HG02973 (cell line): ENCODE measurements at regions not wholly inside any gene's neighbourhood (a gene's known extent, or its start where the extent isn't known, plus 50 kb on each side); places are given as distances from the start of the nearest gene placed in this dataset.
"Not testable (repeated sequence)": the region's sequence is repeated elsewhere in the genome, so short reads cannot be mapped to it uniquely, and the experiment has no call there.

Experiments used
- ATAC-seq: cut with Tn5 transposase; IDR thresholded peaks from one replicate; pipeline ENCODE4 v1.9.1; 2021; ENCODE audit warnings: moderate library complexity; ENCODE audit not compliant: unreplicated experiment

GRCh38 chr2:125185691-125186270 lies 1160.7 kb downstream of the CNTNAP5 start:
- ATAC-seq, result no peak

GRCh38 chr2:125207431-125207830 lies 1182.3 kb downstream of the CNTNAP5 start:
- ATAC-seq, result no peak

GRCh38 chr2:125216321-125216720 lies 1191.2 kb downstream of the CNTNAP5 start:
- no peak for ATAC-seq

GRCh38 chr2:125224188-125224587 lies 1199.1 kb downstream of the CNTNAP5 start:
- ATAC-seq, result no peak

- no peak for ATAC-seq
These were observed 1199.7 kb downstream of the CNTNAP5 start for GRCh38 chr2:125224830-125225229.

- no peak for ATAC-seq
These were observed 1202.8 kb downstream of the CNTNAP5 start for GRCh38 chr2:125227843-125228392.

- no peak for ATAC-seq
These were observed 1215.8 kb downstream of the CNTNAP5 start for GRCh38 chr2:125240870-125241269.

- no peak for ATAC-seq
These were observed 1218.0 kb downstream of the CNTNAP5 start for GRCh38 chr2:125243074-125243473.

GRCh38 chr2:125254010-125254409 lies 1228.9 kb downstream of the CNTNAP5 start:
- ATAC-seq, result no peak

GRCh38 chr2:125259451-125259850 lies 1234.4 kb downstream of the CNTNAP5 start:
- ATAC-seq, result no peak

GRCh38 chr2:125260366-125260930 lies 1235.4 kb downstream of the CNTNAP5 start:
- not testable (repeated sequence) for ATAC-seq

GRCh38 chr2:125264453-125264852 lies 1239.4 kb downstream of the CNTNAP5 start:
- ATAC-seq, result no peak

- ATAC-seq, result no peak
These were observed 1242.6 kb downstream of the CNTNAP5 start for GRCh38 chr2:125267683-125268082.

- ATAC-seq, result no peak
These were observed 1247.6 kb downstream of the CNTNAP5 start for GRCh38 chr2:125272651-125273050.

- ATAC-seq, result no peak
These were observed 1249.6 kb downstream of the CNTNAP5 start for GRCh38 chr2:125274718-125275117.

GRCh38 chr2:125280265-125280664 lies 1255.2 kb downstream of the CNTNAP5 start:
- no peak for ATAC-seq

- no peak for ATAC-seq
These were observed 1256.2 kb downstream of the CNTNAP5 start for GRCh38 chr2:125281242-125281641.

- no peak for ATAC-seq
These were observed 1271.7 kb downstream of the CNTNAP5 start for GRCh38 chr2:125296742-125297141.

- no peak for ATAC-seq
These were observed 1285.7 kb downstream of the CNTNAP5 start for GRCh38 chr2:125310657-125311364.

GRCh38 chr2:125312342-125312741 lies 1287.3 kb downstream of the CNTNAP5 start:
- no peak for ATAC-seq

- no peak for ATAC-seq
These were observed 1288.7 kb downstream of the CNTNAP5 start for GRCh38 chr2:125313806-125314205.

- ATAC-seq, result no peak
These were observed 1293.7 kb downstream of the CNTNAP5 start for GRCh38 chr2:125318740-125319139.
